HEK293 (cell line): ENCODE measurements at regions not wholly inside any gene's neighbourhood (a gene's known extent, or its start where the extent isn't known, plus 50 kb on each side); places are given as distances from the start of the nearest gene placed in this dataset.

Experiments
- BCL6B ChIP-seq: fragments of 450-650 bp; formaldehyde crosslinking; IDR thresholded peaks from 2 replicates; pipeline ENCODE4 v1.5.1; 2017; ENCODE audit warnings: missing biosample characterization, missing genetic modification characterization
- FEZF1 ChIP-seq: fragments of 450-650 bp; formaldehyde crosslinking; IDR thresholded peaks from 2 replicates; pipeline ENCODE4 v1.5.1; 2016; ENCODE audit warnings: missing biosample characterization, missing genetic modification characterization
- KLF7 ChIP-seq: fragments of 450-650 bp; formaldehyde crosslinking; IDR thresholded peaks from 2 replicates; pipeline ENCODE4 v1.5.1; 2016; ENCODE audit warnings: missing biosample characterization, missing genetic modification characterization, borderline replicate concordance
- MEIS1 ChIP-seq: sonication (generic); formaldehyde crosslinking; IDR thresholded peaks from 2 replicates; pipeline ENCODE4 v1.8.1; 2022; ENCODE audit warnings: missing genetic modification reagents, mild to moderate bottlenecking, borderline replicate concordance
- SCRT2 ChIP-seq: fragments of 450-650 bp; formaldehyde crosslinking; IDR thresholded peaks from 2 replicates; pipeline ENCODE4 v1.5.1; 2016; ENCODE audit warnings: missing biosample characterization, missing genetic modification characterization
- ZBTB1 ChIP-seq: fragments of 450-650 bp; formaldehyde crosslinking; IDR thresholded peaks from 2 replicates; pipeline ENCODE4 v1.5.1; 2016; ENCODE audit warnings: missing biosample characterization, missing genetic modification characterization
- ZBTB10 ChIP-seq: fragments of 450-650 bp; formaldehyde crosslinking; IDR thresholded peaks from 2 replicates; pipeline ENCODE4 v1.5.1; 2016; ENCODE audit warnings: missing biosample characterization, missing genetic modification characterization
- ZFP3 ChIP-seq: fragments of 450-650 bp; formaldehyde crosslinking; IDR thresholded peaks from 2 replicates; pipeline ENCODE4 v1.5.1; 2016; ENCODE audit warnings: low read depth, missing biosample characterization, missing genetic modification characterization
- ZFP69B ChIP-seq: fragments of 450-650 bp; formaldehyde crosslinking; IDR thresholded peaks from 2 replicates; pipeline ENCODE4 v1.5.1; 2016; ENCODE audit warnings: missing biosample characterization, missing genetic modification characterization
- ZNF155 ChIP-seq: fragments of 450-650 bp; formaldehyde crosslinking; IDR thresholded peaks from 2 replicates; pipeline ENCODE4 v1.5.1; 2016; ENCODE audit warnings: missing biosample characterization, missing genetic modification characterization
- ZNF175 ChIP-seq: fragments of 450-650 bp; formaldehyde crosslinking; IDR thresholded peaks from 2 replicates; pipeline ENCODE4 v1.5.1; 2016; ENCODE audit warnings: missing biosample characterization, missing genetic modification characterization
- ZNF202 ChIP-seq: fragments of 450-650 bp; formaldehyde crosslinking; IDR thresholded peaks from 2 replicates; pipeline ENCODE4 v1.5.1; 2016; ENCODE audit warnings: missing biosample characterization, missing genetic modification characterization, borderline replicate concordance
- ZNF211 ChIP-seq: fragments of 450-650 bp; formaldehyde crosslinking; IDR thresholded peaks from 2 replicates; pipeline ENCODE4 v1.5.1; 2016; ENCODE audit warnings: low read depth, missing biosample characterization, missing genetic modification characterization
- ZNF214 ChIP-seq: fragments of 450-650 bp; formaldehyde crosslinking; IDR thresholded peaks from 2 replicates; pipeline ENCODE4 v1.5.1; 2017; ENCODE audit warnings: missing biosample characterization, mild to moderate bottlenecking, missing genetic modification characterization, borderline replicate concordance
- ZNF221 ChIP-seq: fragments of 450-650 bp; formaldehyde crosslinking; IDR thresholded peaks from 2 replicates; pipeline ENCODE4 v1.5.1; 2017; ENCODE audit warnings: missing biosample characterization, missing genetic modification characterization, borderline replicate concordance
- ZNF24 ChIP-seq: fragments of 450-650 bp; formaldehyde crosslinking; IDR thresholded peaks from 2 replicates; pipeline ENCODE4 v1.5.1; 2016; ENCODE audit warnings: missing biosample characterization, missing genetic modification characterization
- ZNF335 ChIP-seq: fragments of 450-650 bp; formaldehyde crosslinking; conservative IDR thresholded peaks from 2 replicates; pipeline ENCODE4 v1.5.1; 2016; ENCODE audit warnings: missing biosample characterization, missing genetic modification characterization
- ZNF341 ChIP-seq: fragments of 450-650 bp; formaldehyde crosslinking; IDR thresholded peaks from 2 replicates; pipeline ENCODE4; 2016; ENCODE audit warnings: low read depth, missing biosample characterization, missing genetic modification characterization
- ZNF350 ChIP-seq: fragments of 450-650 bp; formaldehyde crosslinking; IDR thresholded peaks from 2 replicates; pipeline ENCODE4 v1.5.0; 2017; ENCODE audit warnings: missing biosample characterization, mild to moderate bottlenecking, missing genetic modification characterization
- ZNF416 ChIP-seq: fragments of 450-650 bp; formaldehyde crosslinking; IDR thresholded peaks from 2 replicates; pipeline ENCODE4 v1.5.1; 2016; ENCODE audit warnings: missing biosample characterization, missing genetic modification characterization
- ZNF48 ChIP-seq: fragments of 450-650 bp; formaldehyde crosslinking; IDR thresholded peaks from 2 replicates; pipeline ENCODE4 v1.5.1; 2016; ENCODE audit warnings: missing biosample characterization, missing genetic modification characterization
- ZNF560 ChIP-seq: fragments of 450-650 bp; formaldehyde crosslinking; IDR thresholded peaks from 2 replicates; pipeline ENCODE4 v1.5.1; 2017; ENCODE audit warnings: missing biosample characterization, missing genetic modification characterization, borderline replicate concordance
- ZNF776 ChIP-seq: fragments of 450-650 bp; formaldehyde crosslinking; IDR thresholded peaks from 2 replicates; pipeline ENCODE4 v1.5.0; 2017; ENCODE audit warnings: missing biosample characterization, missing genetic modification characterization, borderline replicate concordance
- ZSCAN30 ChIP-seq: fragments of 450-650 bp; IDR thresholded peaks from 2 replicates; pipeline ENCODE4 v1.5.1; 2018; ENCODE audit warnings: missing biosample characterization, mild to moderate bottlenecking, missing genetic modification characterization, moderate library complexity
- ZXDB ChIP-seq: fragments of 450-650 bp; formaldehyde crosslinking; IDR thresholded peaks from 2 replicates; pipeline ENCODE4 v1.5.1; 2016; ENCODE audit warnings: missing biosample characterization, missing genetic modification characterization
- TF ChIP-seq, protein P1 (sequence below): fragments of 450-650 bp; formaldehyde crosslinking; IDR thresholded peaks from 2 replicates; pipeline ENCODE4 v1.5.1; 2017; ENCODE audit warnings: missing biosample characterization, missing genetic modification characterization
- TF ChIP-seq, protein P2 (sequence below): fragments of 450-650 bp; formaldehyde crosslinking; IDR thresholded peaks from 2 replicates; pipeline ENCODE4; 2016; ENCODE audit warnings: missing biosample characterization, missing genetic modification characterization
- TF ChIP-seq, protein P3 (sequence below): fragments of 450-650 bp; formaldehyde crosslinking; IDR thresholded peaks from 2 replicates; pipeline ENCODE4 v1.5.1; 2016; ENCODE audit warnings: missing biosample characterization, missing genetic modification characterization
- TF ChIP-seq, protein P4 (sequence below): fragments of 450-650 bp; formaldehyde crosslinking; IDR thresholded peaks from 2 replicates; pipeline ENCODE4 v1.5.1; 2016; ENCODE audit warnings: missing biosample characterization, missing genetic modification characterization, borderline replicate concordance

GRCh38 chr17:71163121-71163812, 957.6 kb upstream of the SOX9 start (continued):
- TF ChIP-seq, protein P1, sequence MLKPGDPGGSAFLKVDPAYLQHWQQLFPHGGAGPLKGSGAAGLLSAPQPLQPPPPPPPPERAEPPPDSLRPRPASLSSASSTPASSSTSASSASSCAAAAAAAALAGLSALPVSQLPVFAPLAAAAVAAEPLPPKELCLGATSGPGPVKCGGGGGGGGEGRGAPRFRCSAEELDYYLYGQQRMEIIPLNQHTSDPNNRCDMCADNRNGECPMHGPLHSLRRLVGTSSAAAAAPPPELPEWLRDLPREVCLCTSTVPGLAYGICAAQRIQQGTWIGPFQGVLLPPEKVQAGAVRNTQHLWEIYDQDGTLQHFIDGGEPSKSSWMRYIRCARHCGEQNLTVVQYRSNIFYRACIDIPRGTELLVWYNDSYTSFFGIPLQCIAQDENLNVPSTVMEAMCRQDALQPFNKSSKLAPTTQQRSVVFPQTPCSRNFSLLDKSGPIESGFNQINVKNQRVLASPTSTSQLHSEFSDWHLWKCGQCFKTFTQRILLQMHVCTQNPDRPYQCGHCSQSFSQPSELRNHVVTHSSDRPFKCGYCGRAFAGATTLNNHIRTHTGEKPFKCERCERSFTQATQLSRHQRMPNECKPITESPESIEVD (tag by site-specific recombination) = peak; percentile 94
- TF ChIP-seq KLF7 = peak; percentile 71; the same call in 1 of the 2 replicates
- TF ChIP-seq ZNF175 (tag by site-specific recombination) = no peak
- peak; percentile 99 for TF ChIP-seq FEZF1 (tag by site-specific recombination)
- TF ChIP-seq ZFP69B (tag by site-specific recombination) = no peak
- TF ChIP-seq SCRT2 (tag by site-specific recombination) = no peak
- TF ChIP-seq, protein P2, sequence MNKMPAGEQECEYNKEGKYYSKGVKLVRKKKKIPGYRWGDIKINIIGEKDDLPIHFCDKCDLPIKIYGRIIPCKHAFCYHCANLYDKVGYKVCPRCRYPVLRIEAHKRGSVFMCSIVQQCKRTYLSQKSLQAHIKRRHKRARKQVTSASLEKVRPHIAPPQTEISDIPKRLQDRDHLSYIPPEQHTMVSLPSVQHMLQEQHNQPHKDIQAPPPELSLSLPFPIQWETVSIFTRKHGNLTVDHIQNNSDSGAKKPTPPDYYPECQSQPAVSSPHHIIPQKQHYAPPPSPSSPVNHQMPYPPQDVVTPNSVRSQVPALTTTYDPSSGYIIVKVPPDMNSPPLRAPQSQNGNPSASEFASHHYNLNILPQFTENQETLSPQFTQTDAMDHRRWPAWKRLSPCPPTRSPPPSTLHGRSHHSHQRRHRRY = no peak
- TF ChIP-seq, protein P3, sequence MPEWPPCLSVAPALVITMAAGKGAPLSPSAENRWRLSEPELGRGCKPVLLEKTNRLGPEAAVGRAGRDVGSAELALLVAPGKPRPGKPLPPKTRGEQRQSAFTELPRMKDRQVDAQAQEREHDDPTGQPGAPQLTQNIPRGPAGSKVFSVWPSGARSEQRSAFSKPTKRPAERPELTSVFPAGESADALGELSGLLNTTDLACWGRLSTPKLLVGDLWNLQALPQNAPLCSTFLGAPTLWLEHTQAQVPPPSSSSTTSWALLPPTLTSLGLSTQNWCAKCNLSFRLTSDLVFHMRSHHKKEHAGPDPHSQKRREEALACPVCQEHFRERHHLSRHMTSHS (tag by site-specific recombination) = peak; percentile 73; the same call in 1 of the 2 replicates
- no peak for TF ChIP-seq ZNF221 (tag by site-specific recombination)
- TF ChIP-seq ZFP3 (tag by site-specific recombination) = no peak
- TF ChIP-seq ZXDB = peak; percentile 95
- no peak for TF ChIP-seq ZNF416 (tag by site-specific recombination)
- no peak for TF ChIP-seq ZNF776
- TF ChIP-seq MEIS1 (CRISPR knock-in tag) = no peak
- no peak for TF ChIP-seq ZNF202 (tag by site-specific recombination)
- no peak for TF ChIP-seq BCL6B (tag by site-specific recombination)
- TF ChIP-seq, protein P4, sequence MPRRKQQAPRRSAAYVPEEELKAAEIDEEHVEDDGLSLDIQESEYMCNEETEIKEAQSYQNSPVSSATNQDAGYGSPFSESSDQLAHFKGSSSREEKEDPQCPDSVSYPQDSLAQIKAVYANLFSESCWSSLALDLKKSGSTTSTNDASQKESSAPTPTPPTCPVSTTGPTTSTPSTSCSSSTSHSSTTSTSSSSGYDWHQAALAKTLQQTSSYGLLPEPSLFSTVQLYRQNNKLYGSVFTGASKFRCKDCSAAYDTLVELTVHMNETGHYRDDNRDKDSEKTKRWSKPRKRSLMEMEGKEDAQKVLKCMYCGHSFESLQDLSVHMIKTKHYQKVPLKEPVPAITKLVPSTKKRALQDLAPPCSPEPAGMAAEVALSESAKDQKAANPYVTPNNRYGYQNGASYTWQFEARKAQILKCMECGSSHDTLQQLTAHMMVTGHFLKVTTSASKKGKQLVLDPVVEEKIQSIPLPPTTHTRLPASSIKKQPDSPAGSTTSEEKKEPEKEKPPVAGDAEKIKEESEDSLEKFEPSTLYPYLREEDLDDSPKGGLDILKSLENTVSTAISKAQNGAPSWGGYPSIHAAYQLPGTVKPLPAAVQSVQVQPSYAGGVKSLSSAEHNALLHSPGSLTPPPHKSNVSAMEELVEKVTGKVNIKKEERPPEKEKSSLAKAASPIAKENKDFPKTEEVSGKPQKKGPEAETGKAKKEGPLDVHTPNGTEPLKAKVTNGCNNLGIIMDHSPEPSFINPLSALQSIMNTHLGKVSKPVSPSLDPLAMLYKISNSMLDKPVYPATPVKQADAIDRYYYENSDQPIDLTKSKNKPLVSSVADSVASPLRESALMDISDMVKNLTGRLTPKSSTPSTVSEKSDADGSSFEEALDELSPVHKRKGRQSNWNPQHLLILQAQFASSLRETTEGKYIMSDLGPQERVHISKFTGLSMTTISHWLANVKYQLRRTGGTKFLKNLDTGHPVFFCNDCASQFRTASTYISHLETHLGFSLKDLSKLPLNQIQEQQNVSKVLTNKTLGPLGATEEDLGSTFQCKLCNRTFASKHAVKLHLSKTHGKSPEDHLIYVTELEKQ (tag by site-specific recombination) = peak; percentile 90
- TF ChIP-seq ZNF335 = peak; percentile 24; the same call in 1 of the 2 replicates
- peak; percentile 89; the same call in 1 of the 2 replicates for TF ChIP-seq ZNF24 (tag by site-specific recombination)
- no peak for TF ChIP-seq ZBTB10 (tag by site-specific recombination)
- no peak for TF ChIP-seq ZNF341
- no peak for TF ChIP-seq ZNF214 (tag by site-specific recombination)
- TF ChIP-seq ZSCAN30 = peak; percentile 26; the same call in 1 of the 2 replicates
- TF ChIP-seq ZBTB1 = no peak
- no peak for TF ChIP-seq ZNF155 (tag by site-specific recombination)
- TF ChIP-seq ZNF211 (tag by site-specific recombination) = no peak
- TF ChIP-seq ZNF350 (tag by site-specific recombination) = no peak
- no peak for TF ChIP-seq ZNF560 (tag by site-specific recombination)
- no peak for TF ChIP-seq ZNF48 (tag by site-specific recombination)
